Epithelial cell of esophagus (primary cell): ENCODE measurements at regions not wholly inside any gene's neighbourhood (a gene's known extent, or its start where the extent isn't known, plus 50 kb on each side); places are given as distances from the start of the nearest gene placed in this dataset.
"Not testable (repeated sequence)": the region's sequence is repeated elsewhere in the genome, so short reads cannot be mapped to it uniquely, and the experiment has no call there.

ENCODE experiments used
- DNase-seq: peaks from one replicate; pipeline ENCODE4 v3.0.0; 2010; ENCODE audit warnings: low read depth
- H3K4me3 ChIP-seq: 2 replicates; pipeline ENCODE4 v1.5.1; 2011; ENCODE audit warnings: mild to moderate bottlenecking, low read length, control low read depth
- CTCF ChIP-seq: IDR thresholded peaks from 2 replicates; pipeline ENCODE4 v1.5.1; 2011; ENCODE audit warnings: low read depth, mild to moderate bottlenecking, low read length, control low read depth, inconsistent platforms; ENCODE audit not compliant: insufficient read depth; ENCODE audit errors: missing control alignments

GRCh38 chr3:101117980-101118379, 124.8 kb upstream of the ABI3BP start:
- H3K4me3 ChIP-seq: no peak overlapping the region

GRCh38 chr3:101117465-101117864, 124.2 kb upstream of the ABI3BP start:
- no peak overlapping the region for H3K4me3 ChIP-seq
- no peak for DNase-seq
- TF ChIP-seq CTCF: no peak

More at GRCh38 chr3:101117980-101118379, 124.8 kb upstream of the ABI3BP start:
- no peak for DNase-seq
- no peak for TF ChIP-seq CTCF

GRCh38 chr3:101110295-101110694, 117.1 kb upstream of the ABI3BP start:
- not testable (repeated sequence) for DNase-seq, H3K4me3 ChIP-seq

- H3K4me3 ChIP-seq: no peak overlapping the region
- TF ChIP-seq CTCF: no peak
- no peak for DNase-seq
Measured at GRCh38 chr3:101104321-101104720, 111.1 kb upstream of the ABI3BP start.

GRCh38 chr3:101102678-101103296, 109.6 kb upstream of the ABI3BP start:
- no peak for DNase-seq
- TF ChIP-seq CTCF: no peak
- no peak overlapping the region for H3K4me3 ChIP-seq

- DNase-seq: no peak
Measured at GRCh38 chr3:101100361-101101009, 107.3 kb upstream of the ABI3BP start.

GRCh38 chr3:101099791-101100190, 106.6 kb upstream of the ABI3BP start:
- TF ChIP-seq CTCF: no peak
- no peak for DNase-seq
- H3K4me3 ChIP-seq: no peak overlapping the region

More at GRCh38 chr3:101100361-101101009, 107.3 kb upstream of the ABI3BP start:
- no peak overlapping the region for H3K4me3 ChIP-seq
- no peak for TF ChIP-seq CTCF
